IgD-negative memory B cell (primary cell): ENCODE measurements at regions not wholly inside any gene's neighbourhood (a gene's known extent, or its start where the extent isn't known, plus 50 kb on each side); places are given as distances from the start of the nearest gene placed in this dataset.
A peak's percentile ranks its signal among the peaks of the same experiment; 100 is the strongest.

ENCODE experiments used
- H3K27ac Mint-ChIP-seq, 3 donors: one replicate each; pipeline ENCODE4 v1.8.0; 2020 to 2022; ENCODE audit warnings: mild to moderate bottlenecking in 3 of 3, mixed read lengths in 3 of 3, moderate library complexity in 1 of 3
- H3K27me3 Mint-ChIP-seq: one replicate; pipeline ENCODE4 v1.8.0; 2021; ENCODE audit warnings: mixed read lengths
- H3K36me3 Mint-ChIP-seq: one replicate; pipeline ENCODE4 v1.8.0; 2020; ENCODE audit warnings: mild to moderate bottlenecking, mixed read lengths
- H3K4me1 Mint-ChIP-seq, 3 donors: one replicate each; pipeline ENCODE4 v1.8.0; 2020 to 2022; ENCODE audit warnings: mixed read lengths in 3 of 3, mild to moderate bottlenecking in 1 of 3
- H3K4me3 Mint-ChIP-seq, 4 donors: one replicate each; pipeline ENCODE4 v1.8.0; 2020 to 2022; ENCODE audit warnings: mild to moderate bottlenecking in 4 of 4, mixed read lengths in 4 of 4, moderate library complexity in 3 of 4
- H3K9me3 Mint-ChIP-seq, 3 donors: one replicate each; pipeline ENCODE4 v1.8.0; 2020 to 2021; ENCODE audit warnings: mixed read lengths in 3 of 3, mild to moderate bottlenecking in 1 of 3

GRCh38 chr21:38980416-38981313 is 174.9 kb downstream of the ETS2 start:
- peaks cover 34% of the 10 kb centered on the region for H3K27me3 Mint-ChIP-seq
- no peak overlapping the region for H3K27ac Mint-ChIP-seq
- H3K4me3 Mint-ChIP-seq: no peak overlapping the region
- H3K4me1 Mint-ChIP-seq: peaks cover 0 to 4% (median 0%) of the 10 kb centered on the region in 3 donors
- peaks cover 2% of the 10 kb centered on the region for H3K36me3 Mint-ChIP-seq
- peaks cover 2 to 6% (median 3%) of the 10 kb centered on the region in 3 donors for H3K9me3 Mint-ChIP-seq

- peaks cover 2% of the 10 kb centered on the region for H3K36me3 Mint-ChIP-seq
- no peak overlapping the region for H3K27ac Mint-ChIP-seq
- peaks cover 2 to 6% (median 3%) of the 10 kb centered on the region in 3 donors for H3K9me3 Mint-ChIP-seq
- peaks cover 25% of the 10 kb centered on the region for H3K27me3 Mint-ChIP-seq
- H3K4me1 Mint-ChIP-seq: no peaks in the 10 kb centered on the region
- H3K4me3 Mint-ChIP-seq: no peak overlapping the region
Measured at GRCh38 chr21:38979271-38980121, 173.8 kb downstream of the ETS2 start.

GRCh38 chr21:38976900-38977299 is 171.2 kb downstream of the ETS2 start:
- Mint-ChIP-seq H3K9me3 (peaks cover 0 to 2% (median 0%) of the 10 kb centered on the region in 3 donors), H3K4me3 (no peak overlapping the region), H3K36me3 (peaks cover 2% of the 10 kb centered on the region), H3K27me3 (peaks cover 9% of the 10 kb centered on the region), H3K4me1 (no peaks in the 10 kb centered on the region), H3K27ac (peak overlapping the region in 1 of 3 donors; percentile 77)

- H3K9me3 Mint-ChIP-seq: peaks cover 0 to 2% (median 0%) of the 10 kb centered on the region in 3 donors
- H3K4me1 Mint-ChIP-seq: no peaks in the 10 kb centered on the region
- no peak overlapping the region for H3K4me3 Mint-ChIP-seq
- no peak overlapping the region for H3K27ac Mint-ChIP-seq
- H3K27me3 Mint-ChIP-seq: peaks cover 1% of the 10 kb centered on the region
- H3K36me3 Mint-ChIP-seq: peaks cover 2% of the 10 kb centered on the region
Measured at GRCh38 chr21:38973552-38973951, 167.8 kb downstream of the ETS2 start.

GRCh38 chr21:38972078-38972477 is 166.3 kb downstream of the ETS2 start:
- H3K27me3 Mint-ChIP-seq: no peaks in the 10 kb centered on the region
- H3K4me1 Mint-ChIP-seq: no peaks in the 10 kb centered on the region
- peaks cover 2% of the 10 kb centered on the region for H3K36me3 Mint-ChIP-seq
- no peak overlapping the region for H3K27ac Mint-ChIP-seq
- H3K9me3 Mint-ChIP-seq: peaks cover 0 to 2% (median 0%) of the 10 kb centered on the region in 3 donors
- H3K4me3 Mint-ChIP-seq: no peak overlapping the region

- Mint-ChIP-seq H3K36me3 (no peaks in the 10 kb centered on the region), H3K4me3 (no peak overlapping the region), H3K9me3 (no peaks in the 10 kb centered on the region), H3K27me3 (no peaks in the 10 kb centered on the region), H3K27ac (no peak overlapping the region), H3K4me1 (no peaks in the 10 kb centered on the region)
Measured at GRCh38 chr21:38970765-38971164, 165.0 kb downstream of the ETS2 start.

- Mint-ChIP-seq H3K27ac (no peak overlapping the region), H3K9me3 (no peaks in the 10 kb centered on the region), H3K4me3 (no peak overlapping the region), H3K27me3 (no peaks in the 10 kb centered on the region), H3K4me1 (no peaks in the 10 kb centered on the region), H3K36me3 (no peaks in the 10 kb centered on the region)
Measured at GRCh38 chr21:38968887-38969543, 163.3 kb downstream of the ETS2 start.

- Mint-ChIP-seq H3K27me3 (no peaks in the 10 kb centered on the region), H3K4me3 (no peak overlapping the region), H3K4me1 (no peaks in the 10 kb centered on the region), H3K9me3 (peaks cover 0 to 5% (median 0%) of the 10 kb centered on the region in 3 donors), H3K27ac (no peak overlapping the region), H3K36me3 (no peaks in the 10 kb centered on the region)
Measured at GRCh38 chr21:38965910-38966504, 160.3 kb downstream of the ETS2 start.

GRCh38 chr21:38965241-38965640 is 159.5 kb downstream of the ETS2 start:
- Mint-ChIP-seq H3K9me3 (peaks cover 0 to 5% (median 0%) of the 10 kb centered on the region in 3 donors), H3K4me1 (no peaks in the 10 kb centered on the region), H3K36me3 (no peaks in the 10 kb centered on the region), H3K4me3 (no peak overlapping the region), H3K27ac (no peak overlapping the region), H3K27me3 (no peaks in the 10 kb centered on the region)

- H3K4me3 Mint-ChIP-seq: no peak overlapping the region
- no peaks in the 10 kb centered on the region for H3K36me3 Mint-ChIP-seq
- no peaks in the 10 kb centered on the region for H3K4me1 Mint-ChIP-seq
- no peak overlapping the region for H3K27ac Mint-ChIP-seq
- peaks cover 1% of the 10 kb centered on the region for H3K27me3 Mint-ChIP-seq
- peaks cover 0 to 5% (median 0%) of the 10 kb centered on the region in 3 donors for H3K9me3 Mint-ChIP-seq
Measured at GRCh38 chr21:38963006-38963405, 157.3 kb downstream of the ETS2 start.

- Mint-ChIP-seq H3K4me3 (no peak overlapping the region), H3K36me3 (no peaks in the 10 kb centered on the region), H3K27me3 (peaks cover 4% of the 10 kb centered on the region), H3K27ac (no peak overlapping the region), H3K9me3 (peaks cover 0 to 5% (median 0%) of the 10 kb centered on the region in 3 donors), H3K4me1 (peaks cover 0 to 1% (median 0%) of the 10 kb centered on the region in 3 donors)
Measured at GRCh38 chr21:38960251-38960650, 154.5 kb downstream of the ETS2 start.

GRCh38 chr21:38959692-38960061 is 153.9 kb downstream of the ETS2 start:
- Mint-ChIP-seq H3K4me3 (no peak overlapping the region), H3K27ac (peak overlapping the region in 1 of 3 donors; percentile 7), H3K9me3 (peaks cover 0 to 5% (median 0%) of the 10 kb centered on the region in 3 donors), H3K36me3 (no peaks in the 10 kb centered on the region), H3K4me1 (peaks cover 0 to 1% (median 0%) of the 10 kb centered on the region in 3 donors), H3K27me3 (peaks cover 4% of the 10 kb centered on the region)

- H3K4me3 Mint-ChIP-seq: no peak overlapping the region
Measured at GRCh38 chr21:38958940-38959691, 153.4 kb downstream of the ETS2 start.

GRCh38 chr21:38958323-38958705 is 152.6 kb downstream of the ETS2 start:
- peaks cover 4% of the 10 kb centered on the region for H3K27me3 Mint-ChIP-seq
- H3K9me3 Mint-ChIP-seq: peaks cover 0 to 5% (median 0%) of the 10 kb centered on the region in 3 donors
- peaks cover 0 to 1% (median 0%) of the 10 kb centered on the region in 3 donors for H3K4me1 Mint-ChIP-seq
- no peaks in the 10 kb centered on the region for H3K36me3 Mint-ChIP-seq
- no peak overlapping the region for H3K4me3 Mint-ChIP-seq
- peak overlapping the region in 1 of 3 donors; percentile 73 for H3K27ac Mint-ChIP-seq

More at GRCh38 chr21:38958940-38959691, 153.4 kb downstream of the ETS2 start:
- peak overlapping the region in 1 of 3 donors; percentile 7 for H3K27ac Mint-ChIP-seq
- H3K4me1 Mint-ChIP-seq: peaks cover 0 to 1% (median 0%) of the 10 kb centered on the region in 3 donors
- H3K36me3 Mint-ChIP-seq: no peaks in the 10 kb centered on the region
- peaks cover 4% of the 10 kb centered on the region for H3K27me3 Mint-ChIP-seq
- H3K9me3 Mint-ChIP-seq: peaks cover 0 to 5% (median 0%) of the 10 kb centered on the region in 3 donors
